ENCODE measurements at regions not wholly inside any gene's neighbourhood (a gene's known extent, or its start where the extent isn't known, plus 50 kb on each side); places are given as distances from the start of the nearest gene placed in this dataset.

GRCh38 chr2:187078297-187078696, 229.3 kb upstream of the ZSWIM2 start:
- TF ChIP-seq CTCF (conservative IDR thresholded peaks at IDR 0.05; ENCODE audit: low read depth, low read length) (no peak), RCOR1 (IDR thresholded peaks at IDR 0.05; ENCODE audit: insufficient replicate concordance, low read length) (no peak), MAFK (IDR thresholded peaks at IDR 0.05; ENCODE audit: low read depth, low read length) (no peak), RAD21 (IDR thresholded peaks at IDR 0.05; ENCODE audit: low read length) (no peak)
